DOHH2 (cell line): ENCODE measurements at regions not wholly inside any gene's neighbourhood (a gene's known extent, or its start where the extent isn't known, plus 50 kb on each side); places are given as distances from the start of the nearest gene placed in this dataset.

Experiments
- H3F3A ChIP-seq: fragments of 200-600 bp; sonication (generic), shearing (Covaris generic); 2 replicates; pipeline ENCODE4 v1.6.0; 2016; ENCODE audit warnings: antibody characterized with exemption, mild to moderate bottlenecking; ENCODE audit not compliant: control insufficient read depth, insufficient read depth
- H3K27ac ChIP-seq: fragments of 200-600 bp; sonication (generic); 2 replicates; pipeline ENCODE4 v1.5.1; 2014; ENCODE audit warnings: low read depth, mild to moderate bottlenecking, low read length, moderate library complexity
- H3K27me3 ChIP-seq: fragments of 200-600 bp; sonication (generic); 2 replicates; pipeline ENCODE4 v1.6.1; 2014; ENCODE audit warnings: mild to moderate bottlenecking, low read length, mixed read lengths; ENCODE audit not compliant: control insufficient read depth
- H3K36me3 ChIP-seq: fragments of 200-600 bp; sonication (generic); 2 replicates; pipeline ENCODE4 v1.6.1; 2014; ENCODE audit warnings: mild to moderate bottlenecking, low read length, moderate library complexity, mixed read lengths; ENCODE audit not compliant: control insufficient read depth
- H3K4me1 ChIP-seq: fragments of 200-600 bp; sonication (generic); 2 replicates; pipeline ENCODE4 v1.6.1; 2014; ENCODE audit warnings: mild to moderate bottlenecking, low read length, mixed read lengths; ENCODE audit not compliant: control insufficient read depth
- H3K4me2 ChIP-seq: fragments of 200-600 bp; sonication (generic); 2 replicates; pipeline ENCODE4 v1.6.0; 2014; ENCODE audit warnings: mild to moderate bottlenecking, low read length, moderate library complexity
- H3K4me3 ChIP-seq: fragments of 200-600 bp; sonication (generic); 2 replicates; pipeline ENCODE4 v1.5.1; 2014; ENCODE audit warnings: mild to moderate bottlenecking, low read length, mixed read lengths
- H3K79me2 ChIP-seq: fragments of 200-600 bp; sonication (generic); 2 replicates; pipeline ENCODE4 v1.6.1; 2014; ENCODE audit warnings: mild to moderate bottlenecking, low read length, mixed read lengths; ENCODE audit not compliant: control insufficient read depth
- H3K9me2 ChIP-seq: fragments of 200-600 bp; sonication (generic); replicated peaks from 2 replicates; pipeline ENCODE4 v1.6.1; 2014; ENCODE audit warnings: mild to moderate bottlenecking, low read length, mixed read lengths; ENCODE audit not compliant: control insufficient read depth
- H3K9me3 ChIP-seq: fragments of 200-600 bp; sonication (generic); 2 replicates; pipeline ENCODE4 v1.6.1; 2014; ENCODE audit warnings: antibody characterized with exemption, low read length, mixed read lengths; ENCODE audit not compliant: control insufficient read depth, insufficient read depth
- H4K20me1 ChIP-seq: fragments of 200-600 bp; sonication (generic); 2 replicates; pipeline ENCODE4 v1.6.0; 2014; ENCODE audit warnings: low read depth, mild to moderate bottlenecking, antibody characterized with exemption, low read length, moderate library complexity; ENCODE audit not compliant: control insufficient read depth, insufficient read depth
- EZH2phosphoT487 ChIP-seq: fragments of 200-600 bp; sonication (generic); IDR thresholded peaks from 2 replicates; pipeline ENCODE4 v1.6.1; 2017; ENCODE audit warnings: borderline replicate concordance, mild to moderate bottlenecking, antibody characterized with exemption, low read length, moderate library complexity, mixed read lengths
- TF ChIP-seq, protein P1 (sequence below): fragments of 200-600 bp; sonication (generic); IDR thresholded peaks from one replicate; pipeline ENCODE4 v1.5.1; 2014; ENCODE audit warnings: antibody characterized with exemption, mild to moderate bottlenecking, low read depth, low read length; ENCODE audit not compliant: poor library complexity, severe bottlenecking

DNA sequence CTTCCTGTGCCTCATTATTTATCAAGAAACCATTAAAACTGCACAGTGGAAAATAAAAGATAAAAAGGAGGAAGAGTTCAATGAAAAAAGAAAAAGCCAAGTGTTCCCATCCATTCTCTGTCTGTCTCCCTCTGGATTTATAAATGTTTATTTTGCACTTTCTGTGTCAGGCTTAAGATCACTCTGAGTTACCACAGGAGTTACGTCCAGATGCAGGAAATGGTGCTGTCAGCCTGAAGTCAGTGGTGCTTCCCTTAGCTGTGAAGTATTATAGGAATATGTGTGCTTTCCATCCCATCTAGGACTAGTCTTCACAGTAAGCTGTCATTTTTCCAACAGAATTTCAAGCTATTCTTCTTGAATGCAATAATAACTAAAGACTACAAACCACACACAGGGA lies 420.2 kb downstream of the KCTD12 start:
- H3K27ac ChIP-seq, result no peak overlapping the region
- no peak for TF ChIP-seq EZH2phosphoT487
- TF ChIP-seq, protein P1, sequence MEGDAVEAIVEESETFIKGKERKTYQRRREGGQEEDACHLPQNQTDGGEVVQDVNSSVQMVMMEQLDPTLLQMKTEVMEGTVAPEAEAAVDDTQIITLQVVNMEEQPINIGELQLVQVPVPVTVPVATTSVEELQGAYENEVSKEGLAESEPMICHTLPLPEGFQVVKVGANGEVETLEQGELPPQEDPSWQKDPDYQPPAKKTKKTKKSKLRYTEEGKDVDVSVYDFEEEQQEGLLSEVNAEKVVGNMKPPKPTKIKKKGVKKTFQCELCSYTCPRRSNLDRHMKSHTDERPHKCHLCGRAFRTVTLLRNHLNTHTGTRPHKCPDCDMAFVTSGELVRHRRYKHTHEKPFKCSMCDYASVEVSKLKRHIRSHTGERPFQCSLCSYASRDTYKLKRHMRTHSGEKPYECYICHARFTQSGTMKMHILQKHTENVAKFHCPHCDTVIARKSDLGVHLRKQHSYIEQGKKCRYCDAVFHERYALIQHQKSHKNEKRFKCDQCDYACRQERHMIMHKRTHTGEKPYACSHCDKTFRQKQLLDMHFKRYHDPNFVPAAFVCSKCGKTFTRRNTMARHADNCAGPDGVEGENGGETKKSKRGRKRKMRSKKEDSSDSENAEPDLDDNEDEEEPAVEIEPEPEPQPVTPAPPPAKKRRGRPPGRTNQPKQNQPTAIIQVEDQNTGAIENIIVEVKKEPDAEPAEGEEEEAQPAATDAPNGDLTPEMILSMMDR, result no peak
- no peaks in the 10 kb centered on the region for H3K36me3 ChIP-seq
- H3K4me3 ChIP-seq, result no peak overlapping the region
- H3F3A ChIP-seq, result no peaks in the 10 kb centered on the region
- H3K9me2 ChIP-seq, result no peaks in the 10 kb centered on the region
- H3K4me1 ChIP-seq, result no peaks in the 10 kb centered on the region
- no peaks in the 10 kb centered on the region for H3K79me2 ChIP-seq
- H4K20me1 ChIP-seq, result no peaks in the 10 kb centered on the region
- no peaks in the 10 kb centered on the region for H3K9me3 ChIP-seq
- no peak overlapping the region for H3K4me2 ChIP-seq
- H3K27me3 ChIP-seq, result 0 out of 2 replicates have a peak, but pooled peaks cover 3% of the 10 kb centered on the region

DNA sequence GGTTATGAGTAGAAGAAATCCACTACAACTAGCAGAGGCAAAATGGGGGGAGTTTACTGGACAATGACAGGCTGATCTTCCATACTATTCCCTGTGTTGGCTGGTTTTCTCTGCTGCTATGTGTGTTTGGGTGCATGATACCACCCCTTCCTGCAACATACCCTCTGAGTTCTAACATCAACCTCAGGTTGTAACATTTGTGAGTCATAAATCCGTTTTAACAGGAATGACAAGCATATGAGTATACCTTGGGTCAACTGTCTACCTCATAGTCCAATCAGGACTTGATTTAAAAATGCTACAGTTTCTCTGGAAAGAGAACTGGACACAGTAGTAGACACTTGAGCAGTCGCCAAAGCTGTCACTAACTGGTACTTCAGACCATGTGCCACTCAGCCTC lies 422.9 kb downstream of the KCTD12 start:
- no peak overlapping the region for H3K4me2 ChIP-seq
- H3F3A ChIP-seq, result no peaks in the 10 kb centered on the region
- no peak for TF ChIP-seq EZH2phosphoT487
- TF ChIP-seq, protein P1, result no peak
- H4K20me1 ChIP-seq, result no peaks in the 10 kb centered on the region
- H3K4me3 ChIP-seq, result no peak overlapping the region
- no peaks in the 10 kb centered on the region for H3K36me3 ChIP-seq
- H3K27me3 ChIP-seq, result 0 out of 2 replicates have a peak, but pooled peaks cover 3% of the 10 kb centered on the region
- no peaks in the 10 kb centered on the region for H3K4me1 ChIP-seq
- H3K9me2 ChIP-seq, result no peaks in the 10 kb centered on the region
- H3K79me2 ChIP-seq, result no peaks in the 10 kb centered on the region
- no peaks in the 10 kb centered on the region for H3K9me3 ChIP-seq
- no peak overlapping the region for H3K27ac ChIP-seq

DNA sequence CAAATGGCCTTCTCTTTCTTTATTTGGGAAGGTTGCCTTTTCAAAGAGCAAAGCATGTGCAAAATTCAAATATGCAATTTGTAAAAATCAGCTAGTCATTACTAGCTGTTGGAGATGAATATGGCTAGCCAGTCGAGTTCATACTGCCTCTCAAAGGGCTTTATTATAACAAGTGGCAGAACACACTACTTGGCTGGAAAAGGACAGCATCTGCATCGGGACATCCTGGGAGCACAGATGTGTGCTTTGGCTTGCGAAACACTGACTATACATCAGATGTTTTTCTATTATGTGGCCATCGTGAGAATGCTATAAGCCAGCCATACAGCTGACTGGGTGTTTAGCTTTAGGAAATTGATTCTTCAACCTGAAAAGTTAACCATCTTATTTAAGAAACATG lies 424.2 kb downstream of the KCTD12 start:
- H3K79me2 ChIP-seq, result no peaks in the 10 kb centered on the region
- no peak overlapping the region for H3K4me3 ChIP-seq
- no peaks in the 10 kb centered on the region for H3K9me3 ChIP-seq
- H3F3A ChIP-seq, result no peaks in the 10 kb centered on the region
- H3K9me2 ChIP-seq, result no peaks in the 10 kb centered on the region
- H3K4me2 ChIP-seq, result no peak overlapping the region
- TF ChIP-seq EZH2phosphoT487, result no peak
- H3K36me3 ChIP-seq, result no peaks in the 10 kb centered on the region
- no peak overlapping the region for H3K27ac ChIP-seq
- H3K4me1 ChIP-seq, result no peaks in the 10 kb centered on the region
- 0 out of 2 replicates have a peak, but pooled peaks cover 3% of the 10 kb centered on the region for H3K27me3 ChIP-seq
- H4K20me1 ChIP-seq, result no peaks in the 10 kb centered on the region

DNA sequence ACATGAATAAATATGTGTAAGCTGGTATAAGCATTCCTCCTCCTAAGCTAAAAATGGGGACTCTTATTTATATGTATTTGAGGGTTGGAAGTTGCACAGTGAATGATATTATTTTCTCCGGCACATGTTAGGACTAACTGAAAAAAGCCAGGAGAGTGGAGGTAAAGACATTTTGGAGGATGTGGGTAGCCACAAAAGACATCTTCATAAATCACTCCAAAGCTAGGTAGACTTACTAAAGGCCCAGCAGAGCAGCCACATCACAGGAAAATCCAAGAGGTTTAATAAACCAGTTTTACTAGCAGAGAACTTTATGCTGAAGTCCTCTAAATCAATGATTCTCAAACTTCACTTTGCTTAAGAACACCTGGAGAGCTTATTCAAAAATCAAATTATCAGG lies 424.7 kb downstream of the KCTD12 start:
- no peaks in the 10 kb centered on the region for H4K20me1 ChIP-seq
- H3K9me2 ChIP-seq, result no peaks in the 10 kb centered on the region
- no peak overlapping the region for H3K4me2 ChIP-seq
- H3K4me1 ChIP-seq, result no peaks in the 10 kb centered on the region
- 0 out of 2 replicates have a peak, but pooled peaks cover 3% of the 10 kb centered on the region for H3K27me3 ChIP-seq
- no peaks in the 10 kb centered on the region for H3F3A ChIP-seq
- no peak for TF ChIP-seq EZH2phosphoT487
- TF ChIP-seq, protein P1, result no peak
- no peaks in the 10 kb centered on the region for H3K9me3 ChIP-seq
- H3K36me3 ChIP-seq, result no peaks in the 10 kb centered on the region
- no peak overlapping the region for H3K27ac ChIP-seq
- H3K4me3 ChIP-seq, result no peak overlapping the region
- H3K79me2 ChIP-seq, result no peaks in the 10 kb centered on the region
